ENCODE measurements at regions not wholly inside any gene's neighbourhood (a gene's known extent, or its start where the extent isn't known, plus 50 kb on each side); places are given as distances from the start of the nearest gene placed in this dataset.

DNA sequence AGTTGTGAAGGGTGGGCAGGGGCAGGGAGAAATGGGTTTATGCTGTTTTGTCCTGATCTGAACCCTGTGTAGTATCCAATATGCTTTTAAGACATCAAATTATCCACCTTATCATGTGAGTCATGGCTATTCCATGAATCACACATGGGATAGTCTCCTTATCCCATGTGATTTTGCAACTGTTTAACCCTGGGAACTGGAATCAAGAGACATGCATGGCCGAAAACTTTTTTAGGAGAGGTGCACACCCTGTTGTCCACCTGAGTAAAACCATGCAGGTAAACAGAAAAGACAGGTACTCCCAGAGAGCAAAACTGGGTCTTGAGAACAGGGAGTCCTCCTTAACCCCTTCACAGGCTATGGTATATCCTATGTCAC lies 490.6 kb upstream of the HS6ST1 start:
- DNase-seq = no peak

DNA sequence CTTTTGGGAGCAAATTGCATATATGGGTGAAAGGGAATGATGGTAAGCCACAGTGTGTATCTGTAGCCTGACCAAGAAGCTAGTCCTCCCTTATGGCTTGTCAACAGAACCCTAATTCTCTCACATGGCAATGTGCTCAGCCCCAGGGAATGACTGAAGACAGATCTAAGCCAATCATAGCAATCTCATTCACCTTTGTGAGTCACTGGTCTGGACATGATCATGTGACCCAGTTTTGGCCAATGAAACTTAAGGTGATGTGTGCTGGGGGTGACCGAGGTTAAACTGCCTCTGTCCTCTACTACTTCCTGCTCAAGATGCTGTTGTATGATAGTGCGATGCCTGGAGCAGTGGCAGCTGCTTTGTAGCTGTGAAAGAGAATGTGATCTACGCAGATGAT lies 491.2 kb upstream of the HS6ST1 start:
- no peak for DNase-seq

- DNase-seq = no peak
Measured at GRCh38 chr2:128812183-128812940, 493.7 kb upstream of the HS6ST1 start.

DNA sequence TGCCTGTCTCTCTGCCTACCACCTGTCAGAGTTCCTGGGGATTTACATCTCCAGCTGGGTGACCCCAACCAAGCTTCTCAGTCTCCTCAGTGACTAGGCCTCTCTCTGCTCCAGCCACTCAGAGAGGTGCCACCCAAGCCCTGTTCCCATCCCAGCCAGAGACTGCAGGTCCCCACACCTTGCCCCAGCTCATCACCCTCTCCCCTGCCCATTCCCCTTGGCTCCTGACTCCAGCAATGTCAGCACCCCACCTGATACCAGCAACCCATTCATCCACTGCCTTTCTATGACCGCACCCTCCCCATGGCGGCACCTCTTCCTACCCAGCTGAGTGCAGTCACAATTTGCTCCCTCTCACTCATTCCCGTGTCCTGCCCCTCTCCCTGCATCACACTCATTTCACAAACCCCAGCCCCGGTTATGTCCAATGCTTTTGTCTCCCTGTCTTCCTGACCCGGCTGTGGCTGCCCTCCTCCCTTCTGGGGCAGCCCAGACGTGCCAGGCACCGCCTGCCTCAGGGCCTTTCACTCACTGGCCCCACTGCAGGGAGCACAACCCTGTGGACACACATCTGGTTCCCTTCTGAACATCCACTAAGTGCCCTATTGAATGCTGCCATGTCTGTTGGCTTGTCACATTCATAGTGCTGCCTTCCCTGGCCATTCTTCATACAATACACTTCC lies 494.8 kb upstream of the HS6ST1 start:
- DNase-seq = no peak

- no peak for DNase-seq
Measured at GRCh38 chr2:128815248-128815647, 496.6 kb upstream of the HS6ST1 start.

DNA sequence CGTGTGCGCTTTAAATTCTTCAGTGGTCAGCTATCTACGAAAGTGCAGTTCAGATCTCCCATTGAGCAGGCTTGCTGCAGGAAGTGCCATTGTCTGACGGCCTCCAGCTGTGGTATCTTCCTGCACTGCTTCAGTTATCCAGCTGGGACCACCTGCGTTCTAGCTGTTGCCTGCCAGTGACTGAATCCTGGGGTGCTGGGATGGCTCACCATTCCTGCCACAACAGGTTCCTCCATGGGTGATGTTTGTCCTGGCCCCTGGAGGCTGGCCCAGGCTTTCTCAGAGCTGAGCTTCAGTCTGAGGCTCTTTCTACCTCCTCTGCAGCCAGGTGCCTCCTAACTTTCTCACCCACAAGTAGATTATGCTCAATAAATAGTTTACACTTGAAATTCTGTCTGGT lies 498.5 kb upstream of the HS6ST1 start:
- DNase-seq = no peak

- DNase-seq = no peak
Measured at GRCh38 chr2:128817813-128818212, 499.1 kb upstream of the HS6ST1 start.

DNA sequence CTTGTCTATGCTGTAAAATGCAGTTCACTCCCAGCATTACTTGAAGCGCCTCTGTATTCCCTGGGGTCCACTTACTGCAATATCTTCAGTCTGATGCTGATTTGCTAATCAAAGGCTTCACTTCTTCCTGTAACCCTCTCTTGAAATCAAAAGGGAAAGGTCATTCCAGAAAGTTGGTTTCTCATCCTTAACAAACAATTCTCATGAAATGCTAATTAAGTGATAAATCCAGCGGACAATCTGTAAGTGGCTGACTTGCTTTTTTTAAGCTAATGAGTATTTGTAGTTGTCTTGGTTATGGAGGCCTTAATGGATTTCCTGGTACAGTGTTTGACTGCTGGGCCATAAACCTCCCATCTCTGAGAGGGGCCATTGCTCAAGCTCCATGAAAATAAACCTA lies 499.6 kb upstream of the HS6ST1 start:
- DNase-seq = no peak

- no peak for DNase-seq
Measured at GRCh38 chr2:128818704-128819491, 500.2 kb upstream of the HS6ST1 start.

DNA sequence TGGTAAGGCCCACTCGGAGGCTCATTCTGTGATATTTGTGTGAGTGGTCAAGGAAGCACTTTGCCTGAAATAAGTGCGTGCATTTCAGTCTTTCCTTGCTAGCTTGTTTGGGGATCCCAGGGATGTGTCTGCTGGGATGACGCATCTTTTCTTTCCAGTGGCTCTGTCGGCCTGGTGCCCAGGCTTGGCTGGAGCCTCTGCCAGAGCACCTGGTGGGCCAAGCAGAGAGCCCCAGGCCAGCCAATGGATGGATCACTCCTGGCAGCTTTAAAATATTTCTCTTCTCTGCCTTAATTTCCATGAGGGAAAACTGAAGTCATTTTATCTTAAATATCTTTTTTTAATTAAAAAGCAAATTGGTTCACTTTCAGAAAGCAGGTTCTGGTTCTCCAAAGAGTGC lies 501.8 kb upstream of the HS6ST1 start:
- no peak for DNase-seq

DNA sequence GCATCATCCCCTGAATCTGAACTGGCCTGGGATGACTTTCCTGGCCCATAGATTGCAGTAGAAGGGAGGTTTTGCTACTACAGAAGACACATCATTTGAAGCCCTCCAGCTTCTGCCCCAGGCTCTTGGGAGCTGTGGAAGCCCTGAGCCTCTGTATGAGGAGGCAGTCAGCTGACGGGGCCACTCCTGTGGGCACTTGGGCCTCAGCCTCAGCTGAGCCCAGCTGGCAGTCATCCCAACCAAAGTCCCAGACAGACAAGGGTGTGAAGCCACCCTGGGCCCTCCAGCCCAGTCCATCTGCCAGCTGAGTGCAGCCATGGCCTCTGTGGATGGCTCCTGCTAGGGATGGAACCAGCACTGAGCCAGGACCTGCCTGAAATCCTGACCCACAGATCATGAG lies 502.3 kb upstream of the HS6ST1 start:
- no peak for DNase-seq

GRCh38 chr2:128832946-128833663 lies 514.4 kb upstream of the HS6ST1 start:
- DNase-seq = no peak

GRCh38 chr2:128833664-128834027 lies 515.0 kb upstream of the HS6ST1 start:
- no peak for DNase-seq

DNA sequence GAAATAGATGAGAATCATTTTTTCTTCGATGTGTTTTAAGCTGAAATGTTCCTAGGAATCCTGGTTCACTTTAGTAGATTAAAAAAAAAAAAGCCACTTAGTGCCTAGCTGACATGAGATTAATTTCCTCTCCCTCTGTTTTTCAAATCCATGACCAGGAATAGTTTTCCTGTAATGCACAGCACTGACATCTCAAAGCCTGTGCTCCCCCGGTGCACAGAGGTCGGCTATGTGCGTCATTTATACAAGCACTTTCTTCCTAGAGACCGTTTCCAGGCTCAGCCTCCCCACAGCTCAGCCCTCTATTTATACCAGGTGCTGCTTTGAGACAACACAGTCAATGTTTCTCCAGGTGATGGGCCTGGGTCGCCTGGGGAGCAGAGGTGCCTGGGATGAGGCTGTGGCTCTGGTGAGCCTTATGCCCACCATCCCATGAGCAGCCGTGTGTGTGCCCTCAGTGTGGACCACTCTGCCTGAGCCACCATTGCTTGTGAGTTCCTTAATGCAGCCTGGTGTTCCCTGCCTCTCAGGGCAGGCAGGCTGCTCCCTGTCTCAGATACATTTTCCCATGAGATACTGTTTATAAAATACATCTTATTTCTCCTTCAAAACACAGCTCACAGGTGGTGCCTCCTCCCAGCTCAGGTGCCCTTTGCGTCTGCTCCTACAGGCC lies 515.7 kb upstream of the HS6ST1 start:
- DNase-seq = no peak

- DNase-seq = no peak
Measured at GRCh38 chr2:128834880-128835252, 516.2 kb upstream of the HS6ST1 start.

GRCh38 chr2:128835342-128835855 lies 516.7 kb upstream of the HS6ST1 start:
- DNase-seq = no peak

GRCh38 chr2:128835974-128836373 lies 517.3 kb upstream of the HS6ST1 start:
- DNase-seq = no peak

DNA sequence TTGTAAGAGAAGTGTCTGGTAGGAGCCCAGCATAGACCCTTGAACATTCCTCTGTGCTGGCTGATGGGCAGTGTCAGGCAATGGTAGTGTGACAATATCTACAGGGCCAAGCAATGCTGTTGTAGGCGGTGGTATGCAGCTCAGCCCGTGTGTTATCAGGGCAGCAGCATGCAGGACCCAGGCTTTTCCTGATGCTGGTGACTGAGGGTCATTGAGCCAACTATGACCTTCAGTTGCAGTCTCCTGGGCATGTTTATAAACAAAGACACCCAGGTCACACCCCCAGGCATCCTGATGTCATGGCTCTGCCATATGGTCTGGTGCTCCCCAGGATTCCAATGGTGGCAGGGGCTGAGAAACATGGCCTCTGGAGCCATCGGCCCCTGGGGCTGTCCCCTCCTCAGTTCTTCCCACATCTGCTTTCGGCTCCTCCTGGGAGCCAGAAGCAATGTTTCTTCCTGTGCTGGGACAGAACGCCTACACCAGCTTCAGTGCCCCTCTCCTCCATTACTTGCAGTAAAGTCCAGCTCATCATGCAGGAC lies 518.0 kb upstream of the HS6ST1 start:
- no peak for DNase-seq

GRCh38 chr2:128838244-128838643 lies 519.6 kb upstream of the HS6ST1 start:
- no peak for DNase-seq

DNA sequence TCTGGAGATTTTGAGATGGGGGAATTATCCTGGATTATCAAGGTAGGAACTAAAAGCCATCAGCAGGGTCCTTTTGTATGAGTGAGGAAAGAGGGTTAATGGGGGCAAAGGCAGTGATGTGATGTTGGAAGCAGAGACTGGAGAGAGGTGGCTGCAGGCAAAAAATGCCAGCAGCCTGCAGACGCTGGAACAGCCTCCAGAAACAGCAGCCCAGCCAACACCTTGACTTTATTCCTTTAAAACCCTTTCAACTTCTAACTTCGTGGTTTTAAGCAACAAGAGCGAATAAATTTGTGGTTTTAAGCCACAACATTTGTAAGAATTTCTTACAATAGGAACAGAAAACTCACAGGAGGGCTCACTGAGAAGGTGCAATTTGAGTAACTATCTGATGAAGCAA lies 523.1 kb upstream of the HS6ST1 start:
- DNase-seq = no peak

- DNase-seq = no peak
Measured at GRCh38 chr2:128867311-128867710, 548.6 kb upstream of the HS6ST1 start.

GRCh38 chr2:128867936-128868636 lies 549.4 kb upstream of the HS6ST1 start:
- DNase-seq = no peak

Measured in CD4-positive, alpha-beta T cell treated with Interleukin-12 subunit alpha and Interleukin-12 subunit beta, for 1 hour (primary cell).